IPS-18a (cell line): ENCODE measurements at regions not wholly inside any gene's neighbourhood (a gene's known extent, or its start where the extent isn't known, plus 50 kb on each side); places are given as distances from the start of the nearest gene placed in this dataset.

Experiments
- H3K27ac ChIP-seq: one replicate; pipeline ENCODE4 v1.5.1; 2013; ENCODE audit warnings: low read length
- H3K27me3 ChIP-seq: one replicate; pipeline ENCODE4 v1.6.1; 2013; ENCODE audit warnings: mild to moderate bottlenecking, low read length; ENCODE audit not compliant: control insufficient read depth, insufficient read depth
- H3K36me3 ChIP-seq: one replicate; pipeline ENCODE4 v1.6.1; 2013; ENCODE audit warnings: low read depth, low read length; ENCODE audit not compliant: control insufficient read depth
- H3K4me1 ChIP-seq: one replicate; pipeline ENCODE4 v1.6.1; 2013; ENCODE audit warnings: low read depth, low read length; ENCODE audit not compliant: control insufficient read depth
- H3K4me3 ChIP-seq: one replicate; pipeline ENCODE4 v1.5.1; 2013; ENCODE audit warnings: low read length
- H3K9ac ChIP-seq: one replicate; pipeline ENCODE4 v1.6.1; 2013; ENCODE audit warnings: mild to moderate bottlenecking, low read length, moderate library complexity
- H3K9me3 ChIP-seq: one replicate; pipeline ENCODE4 v1.6.1; 2013; ENCODE audit warnings: low read depth, low read length; ENCODE audit not compliant: control insufficient read depth

- no peak overlapping the region for H3K9ac ChIP-seq
- H3K27ac ChIP-seq: no peak overlapping the region
- H3K27me3 ChIP-seq: no peaks in the 10 kb centered on the region
- no peaks in the 10 kb centered on the region for H3K9me3 ChIP-seq
- H3K4me3 ChIP-seq: no peak overlapping the region
- no peaks in the 10 kb centered on the region for H3K36me3 ChIP-seq
- H3K4me1 ChIP-seq: peaks cover 20% of the 10 kb centered on the region
These were observed 151.9 kb upstream of the PFKP start for GRCh38 chr10:2915412-2915811.

GRCh38 chr10:2914741-2915140 lies 152.6 kb upstream of the PFKP start:
- peaks cover 20% of the 10 kb centered on the region for H3K4me1 ChIP-seq
- H3K27ac ChIP-seq: no peak overlapping the region
- no peak overlapping the region for H3K9ac ChIP-seq
- H3K9me3 ChIP-seq: no peaks in the 10 kb centered on the region
- H3K4me3 ChIP-seq: no peak overlapping the region
- H3K27me3 ChIP-seq: no peaks in the 10 kb centered on the region
- no peaks in the 10 kb centered on the region for H3K36me3 ChIP-seq

GRCh38 chr10:2913474-2913873 lies 153.9 kb upstream of the PFKP start:
- H3K27me3 ChIP-seq: no peaks in the 10 kb centered on the region
- no peak overlapping the region for H3K4me3 ChIP-seq
- H3K4me1 ChIP-seq: peaks cover 11% of the 10 kb centered on the region
- no peaks in the 10 kb centered on the region for H3K9me3 ChIP-seq
- H3K36me3 ChIP-seq: no peaks in the 10 kb centered on the region
- no peak overlapping the region for H3K27ac ChIP-seq
- no peak overlapping the region for H3K9ac ChIP-seq

- Histone ChIP-seq H3K36me3 (no peaks in the 10 kb centered on the region), H3K4me1 (no peaks in the 10 kb centered on the region), H3K27ac (no peak overlapping the region), H3K9ac (no peak overlapping the region), H3K9me3 (no peaks in the 10 kb centered on the region), H3K27me3 (no peaks in the 10 kb centered on the region), H3K4me3 (no peak overlapping the region)
These were observed 156.7 kb upstream of the PFKP start for GRCh38 chr10:2910656-2911055.

GRCh38 chr10:2909921-2910320 lies 157.4 kb upstream of the PFKP start:
- Histone ChIP-seq H3K4me3 (no peak overlapping the region), H3K27me3 (no peaks in the 10 kb centered on the region), H3K9ac (no peak overlapping the region), H3K27ac (no peak overlapping the region), H3K4me1 (no peaks in the 10 kb centered on the region), H3K9me3 (no peaks in the 10 kb centered on the region), H3K36me3 (no peaks in the 10 kb centered on the region)

GRCh38 chr10:2908851-2909630 lies 158.3 kb upstream of the PFKP start:
- Histone ChIP-seq H3K4me1 (no peaks in the 10 kb centered on the region), H3K9me3 (no peaks in the 10 kb centered on the region), H3K27ac (no peak overlapping the region), H3K27me3 (no peaks in the 10 kb centered on the region), H3K36me3 (no peaks in the 10 kb centered on the region), H3K4me3 (no peak overlapping the region), H3K9ac (no peak overlapping the region)

- Histone ChIP-seq H3K36me3 (no peaks in the 10 kb centered on the region), H3K9me3 (no peaks in the 10 kb centered on the region), H3K9ac (no peak overlapping the region), H3K27ac (no peak overlapping the region), H3K27me3 (no peaks in the 10 kb centered on the region), H3K4me1 (no peaks in the 10 kb centered on the region), H3K4me3 (no peak overlapping the region)
These were observed 160.4 kb upstream of the PFKP start for GRCh38 chr10:2906974-2907373.

- Histone ChIP-seq H3K9ac (no peak overlapping the region), H3K27ac (no peak overlapping the region), H3K36me3 (no peaks in the 10 kb centered on the region), H3K4me1 (no peaks in the 10 kb centered on the region), H3K27me3 (no peaks in the 10 kb centered on the region), H3K9me3 (no peaks in the 10 kb centered on the region), H3K4me3 (no peak overlapping the region)
These were observed 161.5 kb upstream of the PFKP start for GRCh38 chr10:2905851-2906250.

- H3K4me3 ChIP-seq: no peak overlapping the region
- H3K36me3 ChIP-seq: no peaks in the 10 kb centered on the region
- no peaks in the 10 kb centered on the region for H3K27me3 ChIP-seq
- no peak overlapping the region for H3K9ac ChIP-seq
- no peaks in the 10 kb centered on the region for H3K9me3 ChIP-seq
- no peak overlapping the region for H3K27ac ChIP-seq
- H3K4me1 ChIP-seq: no peaks in the 10 kb centered on the region
These were observed 166.8 kb upstream of the PFKP start for GRCh38 chr10:2900530-2900929.

- Histone ChIP-seq H3K4me3 (no peak overlapping the region), H3K36me3 (no peaks in the 10 kb centered on the region), H3K27me3 (no peaks in the 10 kb centered on the region), H3K9me3 (no peaks in the 10 kb centered on the region), H3K9ac (no peak overlapping the region), H3K27ac (no peak overlapping the region), H3K4me1 (peaks cover 4% of the 10 kb centered on the region)
These were observed 167.9 kb upstream of the PFKP start for GRCh38 chr10:2899246-2899951.

- no peak overlapping the region for H3K4me3 ChIP-seq
- no peak overlapping the region for H3K27ac ChIP-seq
- H3K36me3 ChIP-seq: no peaks in the 10 kb centered on the region
- H3K9me3 ChIP-seq: no peaks in the 10 kb centered on the region
- no peak overlapping the region for H3K9ac ChIP-seq
- peaks cover 4% of the 10 kb centered on the region for H3K4me1 ChIP-seq
- no peaks in the 10 kb centered on the region for H3K27me3 ChIP-seq
These were observed 168.9 kb upstream of the PFKP start for GRCh38 chr10:2898509-2898860.
